SK-N-MC (cell line): ENCODE measurements at regions not wholly inside any gene's neighbourhood (a gene's known extent, or its start where the extent isn't known, plus 50 kb on each side); places are given as distances from the start of the nearest gene placed in this dataset.

Source experiments
- DNase-seq: peaks from one replicate; pipeline ENCODE4 v3.0.0-alpha.2; 2011; ENCODE audit warnings: low read depth, low spot score
- H3K27ac ChIP-seq: fragments of 200-600 bp; sonication (generic); 2 replicates; pipeline ENCODE4 v1.5.1; 2016; ENCODE audit warnings: mixed run types
- H3K36me3 ChIP-seq: fragments of 200-600 bp; sonication (generic); 2 replicates; pipeline ENCODE4 v1.6.1; 2017; ENCODE audit warnings: antibody characterized with exemption, low read length, mixed read lengths; ENCODE audit not compliant: insufficient read depth
- H3K4me3 ChIP-seq: fragments of 200-600 bp; sonication (generic); 2 replicates; pipeline ENCODE4 v1.5.1; 2016
- H3K9ac ChIP-seq: fragments of 200-600 bp; sonication (generic); 2 replicates; pipeline ENCODE4 v1.8.0; 2017; ENCODE audit warnings: mixed run types, mixed read lengths; ENCODE audit not compliant: insufficient read length
- H3K9me3 ChIP-seq: fragments of 200-600 bp; sonication (generic); 2 replicates; pipeline ENCODE4 v1.6.1; 2017; ENCODE audit warnings: low read depth, mild to moderate bottlenecking, antibody characterized with exemption, low read length, moderate library complexity, mixed read lengths
- EZH2 ChIP-seq: fragments of 200-600 bp; sonication (generic); IDR thresholded peaks from one replicate; pipeline ENCODE4 v1.6.1; 2017; ENCODE audit warnings: antibody characterized with exemption
- FOXP2 ChIP-seq: optimal IDR thresholded peaks from 2 replicates; pipeline ENCODE3; 2011; ENCODE audit warnings: mild to moderate bottlenecking, moderate library complexity; ENCODE audit not compliant: insufficient read depth; ENCODE audit errors: extremely low read length, control extremely low read depth
- POLR2AphosphoS5 ChIP-seq: IDR thresholded peaks from 2 replicates; pipeline ENCODE4 v1.6.1; 2012; ENCODE audit warnings: mild to moderate bottlenecking, low read depth, low read length, borderline replicate concordance

GRCh38 chr2:240247241-240247867 is 106.9 kb upstream of the OTOS start:
- no peak for DNase-seq
- H3K27ac ChIP-seq, result no peak overlapping the region
- H3K36me3 ChIP-seq, result no peaks in the 10 kb centered on the region
- TF ChIP-seq POLR2AphosphoS5 (no peak), EZH2 (no peak), FOXP2 (no peak)
- H3K9ac ChIP-seq, result no peak overlapping the region
- H3K9me3 ChIP-seq, result no peaks in the 10 kb centered on the region
- H3K4me3 ChIP-seq, result no peak overlapping the region

- Histone ChIP-seq H3K27ac (no peak overlapping the region), H3K36me3 (no peaks in the 10 kb centered on the region), H3K9me3 (no peaks in the 10 kb centered on the region), H3K4me3 (no peak overlapping the region), H3K9ac (no peak overlapping the region)
- TF ChIP-seq POLR2AphosphoS5, result no peak
- TF ChIP-seq EZH2, result no peak
- no peak for DNase-seq
Measured at GRCh38 chr2:240247868-240248720, 107.6 kb upstream of the OTOS start.

- no peak overlapping the region for H3K9ac ChIP-seq
- H3K9me3 ChIP-seq, result no peaks in the 10 kb centered on the region
- H3K27ac ChIP-seq, result no peak overlapping the region
- DNase-seq, result no peak
- no peaks in the 10 kb centered on the region for H3K36me3 ChIP-seq
- TF ChIP-seq FOXP2, result no peak
- no peak for TF ChIP-seq EZH2
- TF ChIP-seq POLR2AphosphoS5, result no peak
- no peak overlapping the region for H3K4me3 ChIP-seq
Measured at GRCh38 chr2:240248721-240249422, 108.4 kb upstream of the OTOS start.

GRCh38 chr2:240249423-240250149 is 109.1 kb upstream of the OTOS start:
- no peak overlapping the region for H3K4me3 ChIP-seq
- no peaks in the 10 kb centered on the region for H3K9me3 ChIP-seq
- TF ChIP-seq FOXP2 (no peak), EZH2 (no peak), POLR2AphosphoS5 (no peak)
- no peaks in the 10 kb centered on the region for H3K36me3 ChIP-seq
- H3K27ac ChIP-seq, result no peak overlapping the region
- no peak overlapping the region for H3K9ac ChIP-seq
- no peak for DNase-seq

- Histone ChIP-seq H3K27ac (no peak overlapping the region), H3K4me3 (no peak overlapping the region), H3K9me3 (no peaks in the 10 kb centered on the region), H3K9ac (no peak overlapping the region), H3K36me3 (no peaks in the 10 kb centered on the region)
- no peak for DNase-seq
- no peak for TF ChIP-seq EZH2
- TF ChIP-seq FOXP2, result no peak
- TF ChIP-seq POLR2AphosphoS5, result no peak
Measured at GRCh38 chr2:240250150-240250984, 109.9 kb upstream of the OTOS start.

- Histone ChIP-seq H3K9ac (no peak overlapping the region), H3K9me3 (no peaks in the 10 kb centered on the region), H3K27ac (no peak overlapping the region), H3K4me3 (no peak overlapping the region), H3K36me3 (no peaks in the 10 kb centered on the region)
- DNase-seq, result no peak
- no peak for TF ChIP-seq POLR2AphosphoS5
- TF ChIP-seq EZH2, result no peak
- TF ChIP-seq FOXP2, result no peak
Measured at GRCh38 chr2:240250985-240251847, 110.8 kb upstream of the OTOS start.

- Histone ChIP-seq H3K9ac (no peak overlapping the region), H3K4me3 (no peak overlapping the region), H3K36me3 (no peaks in the 10 kb centered on the region), H3K27ac (no peak overlapping the region), H3K9me3 (no peaks in the 10 kb centered on the region)
- no peak for DNase-seq
- no peak for TF ChIP-seq POLR2AphosphoS5
- no peak for TF ChIP-seq EZH2
- TF ChIP-seq FOXP2, result no peak
Measured at GRCh38 chr2:240251848-240252190, 111.4 kb upstream of the OTOS start.
